Hindlimb muscle (tissue), 1 donor: ENCODE measurements at regions not wholly inside any gene's neighbourhood (a gene's known extent, or its start where the extent isn't known, plus 50 kb on each side); places are given as distances from the start of the nearest gene placed in this dataset.
"Not testable (repeated sequence)": the region's sequence is repeated elsewhere in the genome, so short reads cannot be mapped to it uniquely, and the experiment has no call there.

ENCODE experiments used
- DNase-seq: peaks from one replicate; pipeline ENCODE4 v3.0.0-alpha.2; 2013

GRCh38 chr18:28438381-28438780, 261.5 kb upstream of the CDH2 start:
- no peak for DNase-seq

DNA sequence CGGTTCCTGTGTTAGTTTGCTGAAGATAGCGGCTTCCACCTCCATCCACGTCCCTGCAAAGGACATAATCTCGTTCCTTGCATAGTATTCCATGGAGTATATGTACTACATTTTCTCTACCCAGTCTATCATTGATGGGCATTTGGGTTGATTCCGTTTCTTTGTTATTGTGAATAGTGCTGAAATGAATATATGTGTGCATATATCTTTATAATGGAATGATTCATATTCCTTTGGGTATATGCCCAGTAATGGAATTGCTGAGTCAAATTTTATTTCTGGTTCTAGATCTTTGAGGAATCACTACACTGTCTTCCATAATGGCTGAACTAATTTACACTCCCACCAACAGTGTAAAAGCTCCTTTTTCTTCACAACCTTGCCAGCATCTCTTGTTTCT, 255.4 kb upstream of the CDH2 start:
- DNase-seq = no peak

DNA sequence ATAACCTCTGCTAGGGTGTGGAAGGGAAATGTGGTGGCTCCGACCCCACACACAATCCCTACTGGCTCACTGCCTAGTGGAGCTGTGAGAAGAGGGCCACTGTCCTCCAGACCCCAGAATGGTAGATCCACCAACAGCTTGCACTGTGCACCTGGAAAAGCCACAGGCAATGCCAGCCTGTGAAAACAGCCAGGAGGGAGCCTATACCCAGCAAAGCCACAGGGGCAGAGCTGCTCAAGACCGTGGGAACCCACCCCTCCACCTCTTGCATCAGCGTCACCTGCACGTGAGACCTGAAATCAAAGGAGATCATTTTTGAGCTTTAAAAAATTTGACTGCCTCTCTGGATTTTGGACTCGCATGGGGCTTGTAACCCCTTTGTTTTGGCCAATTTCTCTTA, 249.0 kb upstream of the CDH2 start:
- no peak for DNase-seq

DNA sequence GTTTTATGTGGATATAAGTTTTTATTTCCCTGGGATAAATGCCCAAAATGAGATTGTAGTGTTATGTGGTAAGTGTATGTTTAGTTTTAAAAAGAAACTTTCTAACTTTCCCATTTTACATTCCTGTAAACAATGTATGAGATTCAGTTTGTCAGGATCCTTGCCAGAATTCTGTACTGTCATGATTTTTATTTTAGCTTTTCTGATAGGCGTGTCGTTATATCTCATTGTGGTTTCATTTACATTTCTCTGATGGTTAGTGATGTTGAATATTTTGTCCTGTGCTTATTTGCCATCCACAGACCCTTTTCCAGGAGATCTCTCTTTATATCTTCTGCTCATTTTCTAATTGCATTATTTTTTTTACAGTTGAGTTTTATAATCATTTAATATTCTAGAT, 245.6 kb upstream of the CDH2 start:
- DNase-seq = no peak

- not testable (repeated sequence) for DNase-seq
Observed at GRCh38 chr18:28421950-28422349, 245.0 kb upstream of the CDH2 start.

- DNase-seq = no peak
Observed at GRCh38 chr18:28412521-28412920, 235.6 kb upstream of the CDH2 start.

DNA sequence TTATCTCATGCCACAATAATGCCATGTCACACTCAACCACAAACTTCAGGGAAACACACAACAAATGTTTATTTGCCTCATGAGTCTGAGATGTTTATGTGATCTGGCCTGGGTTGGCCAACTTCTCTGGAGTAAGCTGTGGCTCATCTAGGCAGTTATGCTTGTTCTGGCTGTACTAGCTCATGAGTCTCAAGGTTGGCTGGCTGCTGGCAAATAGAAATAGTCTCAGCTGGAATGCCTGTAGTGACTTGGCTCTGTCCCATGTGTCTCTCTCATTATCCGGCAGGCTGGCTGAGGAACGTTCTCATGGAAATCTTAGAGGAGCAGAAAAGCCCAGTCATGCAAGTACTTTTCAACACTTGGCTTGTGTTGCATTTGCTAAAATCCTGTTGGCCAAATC, 234.9 kb upstream of the CDH2 start:
- no peak for DNase-seq

DNA sequence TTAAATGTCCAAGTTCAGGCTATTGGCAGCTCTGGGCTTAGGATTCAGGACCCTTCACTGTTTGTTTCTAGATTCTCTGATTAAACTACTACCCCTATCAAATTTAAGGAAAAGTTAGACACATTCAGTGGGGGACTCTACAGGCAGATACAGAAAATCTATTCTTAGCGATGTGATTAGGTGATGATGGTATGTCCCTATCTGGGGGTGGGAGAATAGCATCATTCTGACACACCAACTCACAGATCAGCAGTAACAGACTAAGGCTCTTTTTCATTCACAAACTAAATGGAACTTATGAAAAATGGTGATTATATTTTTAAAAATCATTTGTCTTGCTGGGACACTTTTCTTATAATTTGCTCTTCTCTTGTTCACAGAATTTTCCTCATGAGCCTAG, 232.9 kb upstream of the CDH2 start:
- no peak for DNase-seq

DNA sequence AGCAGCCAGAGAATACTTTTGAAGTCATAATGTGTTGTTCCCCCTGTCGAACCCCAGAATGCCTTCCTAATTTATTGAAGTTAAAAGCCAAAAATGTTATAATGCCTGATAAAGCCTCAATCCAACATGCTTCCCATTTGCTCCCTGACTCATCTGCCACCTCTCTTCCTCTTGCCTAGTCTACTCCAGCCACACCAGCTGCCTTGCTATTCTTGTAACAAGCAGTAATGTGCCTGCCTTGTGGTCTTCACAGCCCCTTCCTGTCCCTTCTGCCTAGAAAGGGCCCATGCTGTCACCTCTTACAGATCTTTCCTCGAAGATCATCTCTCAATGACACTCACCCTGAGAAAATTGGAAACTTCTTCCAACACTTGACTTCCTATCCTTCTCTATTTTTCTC, 231.6 kb upstream of the CDH2 start:
- DNase-seq = no peak

- DNase-seq = no peak
Observed at GRCh38 chr18:28407681-28408080, 230.8 kb upstream of the CDH2 start.

GRCh38 chr18:28406533-28406932, 229.6 kb upstream of the CDH2 start:
- DNase-seq = no peak

GRCh38 chr18:28404694-28405093, 227.8 kb upstream of the CDH2 start:
- DNase-seq = no peak

DNA sequence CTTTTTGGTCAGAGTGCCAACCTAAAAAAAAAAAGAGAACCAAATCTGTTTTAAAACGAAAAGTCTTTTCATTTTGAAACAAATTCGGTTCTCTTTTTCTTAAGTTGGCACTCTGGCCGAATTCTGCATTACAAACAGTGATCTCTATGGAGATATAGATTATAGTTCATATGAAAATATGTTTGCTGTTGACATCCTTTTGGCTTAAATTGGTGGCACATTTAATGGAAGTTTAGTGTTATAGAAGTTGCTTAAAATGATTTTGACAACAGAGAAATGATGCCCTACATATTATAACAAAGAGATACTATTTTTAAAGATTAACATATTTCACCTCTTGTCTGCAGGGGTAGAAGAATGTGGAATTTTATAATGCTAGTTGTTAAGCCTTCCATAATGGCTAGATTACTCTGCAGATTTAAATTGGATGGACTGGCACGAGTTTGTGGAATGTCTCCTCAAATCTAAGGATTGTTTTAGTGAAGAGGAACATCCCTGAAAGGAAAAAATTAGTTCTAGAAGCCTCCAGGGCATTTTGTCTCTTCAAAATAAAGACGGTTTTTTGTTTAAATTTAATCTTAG, 222.9 kb upstream of the CDH2 start:
- no peak for DNase-seq

DNA sequence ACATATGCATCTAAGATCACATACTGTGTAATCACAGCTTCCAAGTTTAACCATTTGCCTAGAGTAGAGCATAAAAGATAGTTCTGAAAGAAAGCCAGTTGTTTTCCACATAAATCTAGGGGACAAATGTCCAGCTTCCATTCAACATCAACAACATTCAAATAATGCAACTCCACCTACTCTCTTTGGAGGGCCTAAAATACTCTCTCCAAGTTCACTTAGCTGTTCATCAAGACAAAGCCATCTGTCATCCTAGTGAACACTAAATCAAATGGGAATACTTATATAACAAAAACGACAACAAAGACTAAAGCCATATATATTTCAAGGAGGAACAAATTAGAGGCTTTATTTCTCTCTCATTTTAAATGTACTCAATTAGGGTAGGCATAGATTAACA, 221.5 kb upstream of the CDH2 start:
- DNase-seq = no peak

GRCh38 chr18:28390022-28390421, 213.1 kb upstream of the CDH2 start:
- no peak for DNase-seq

DNA sequence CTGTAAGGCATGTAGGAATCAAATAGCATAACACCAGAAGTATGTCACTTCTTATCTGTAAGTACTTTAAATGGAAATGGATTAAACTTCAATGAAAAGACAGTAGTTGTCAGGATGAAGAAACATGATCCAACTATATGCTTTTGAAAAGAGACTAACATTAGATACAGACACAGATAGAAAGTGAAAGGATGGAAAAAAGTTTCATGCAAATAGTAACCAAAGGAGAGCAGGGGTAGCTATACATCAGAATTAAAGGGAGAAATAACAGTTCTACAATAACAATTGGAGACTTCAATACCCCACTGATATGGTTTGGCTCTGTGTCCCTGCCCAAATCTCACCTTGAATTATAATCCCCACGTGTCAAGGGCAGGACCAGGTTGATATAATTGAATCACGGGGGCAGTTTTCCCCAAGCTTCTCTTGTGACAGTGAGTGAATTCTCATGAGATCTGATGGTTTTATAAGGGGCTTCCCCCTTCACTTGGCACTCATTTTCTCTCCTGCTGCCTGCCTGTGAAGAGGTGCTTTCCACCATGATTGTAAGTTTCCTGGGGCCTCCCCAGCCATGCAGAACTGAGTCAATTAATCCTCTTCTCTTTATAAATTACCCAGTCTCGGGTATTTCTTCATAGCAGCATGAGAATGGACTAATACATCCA, 205.4 kb upstream of the CDH2 start:
- DNase-seq = no peak

GRCh38 chr18:28372186-28372585, 195.3 kb upstream of the CDH2 start:
- no peak for DNase-seq

DNA sequence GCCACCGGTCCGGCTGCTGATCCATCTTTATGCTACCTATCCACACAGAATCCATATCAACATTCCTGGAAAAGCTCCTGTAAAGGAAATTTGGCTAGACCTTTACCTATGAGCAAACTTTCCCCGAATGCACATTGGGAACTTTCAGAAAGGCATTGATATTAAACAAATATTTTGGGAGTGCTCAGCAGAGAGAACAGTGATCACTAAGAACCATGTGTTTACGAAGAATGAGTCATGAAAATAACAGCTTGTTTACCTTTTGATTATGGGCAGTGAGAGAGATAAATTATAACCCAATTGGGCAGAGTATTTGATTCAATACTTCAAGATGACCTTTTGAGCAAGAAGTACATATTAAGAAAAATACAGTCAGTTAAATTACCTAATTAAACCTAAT, 189.7 kb upstream of the CDH2 start:
- DNase-seq = no peak

DNA sequence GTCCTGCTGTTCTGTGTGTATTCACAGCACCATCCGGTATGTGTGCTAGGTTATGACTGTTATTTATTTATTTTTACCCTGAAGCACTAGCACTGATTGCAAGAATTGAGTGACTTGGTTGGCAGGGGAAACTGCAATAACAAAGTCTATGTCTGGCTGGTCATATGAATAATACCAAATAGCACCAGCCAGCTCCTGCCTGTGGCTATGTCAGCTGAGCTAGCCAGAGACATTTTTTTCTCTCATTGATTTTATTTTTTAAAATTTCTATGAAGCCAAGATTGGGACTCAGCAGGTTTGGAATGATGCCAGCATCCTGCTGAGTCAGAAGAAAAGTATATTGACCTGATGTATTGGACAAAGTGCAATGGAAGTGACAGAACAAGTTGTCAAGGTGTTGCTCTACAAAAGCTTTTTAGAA, 188.5 kb upstream of the CDH2 start:
- DNase-seq = no peak

DNA sequence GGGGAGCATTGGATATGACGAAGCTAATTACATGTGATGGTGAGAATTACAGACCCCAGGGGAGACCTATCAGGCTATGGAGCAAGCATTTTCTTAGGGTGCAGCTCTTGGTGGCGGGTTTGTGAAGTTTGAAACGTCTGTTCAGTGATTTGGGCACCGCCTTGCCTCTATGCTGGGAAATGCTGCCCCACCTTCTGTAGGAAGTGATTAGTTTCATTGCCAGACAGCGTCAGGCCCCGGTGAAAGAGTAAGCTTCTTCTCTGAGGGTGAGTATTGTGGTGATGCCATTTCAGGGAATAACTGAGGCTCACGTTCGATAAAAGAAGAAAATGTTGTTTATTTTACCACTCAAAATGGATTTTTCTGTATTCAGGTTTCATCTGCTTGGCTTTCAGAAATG, 186.2 kb upstream of the CDH2 start:
- no peak for DNase-seq

- DNase-seq = no peak
Observed at GRCh38 chr18:28359176-28359575, 182.2 kb upstream of the CDH2 start.

DNA sequence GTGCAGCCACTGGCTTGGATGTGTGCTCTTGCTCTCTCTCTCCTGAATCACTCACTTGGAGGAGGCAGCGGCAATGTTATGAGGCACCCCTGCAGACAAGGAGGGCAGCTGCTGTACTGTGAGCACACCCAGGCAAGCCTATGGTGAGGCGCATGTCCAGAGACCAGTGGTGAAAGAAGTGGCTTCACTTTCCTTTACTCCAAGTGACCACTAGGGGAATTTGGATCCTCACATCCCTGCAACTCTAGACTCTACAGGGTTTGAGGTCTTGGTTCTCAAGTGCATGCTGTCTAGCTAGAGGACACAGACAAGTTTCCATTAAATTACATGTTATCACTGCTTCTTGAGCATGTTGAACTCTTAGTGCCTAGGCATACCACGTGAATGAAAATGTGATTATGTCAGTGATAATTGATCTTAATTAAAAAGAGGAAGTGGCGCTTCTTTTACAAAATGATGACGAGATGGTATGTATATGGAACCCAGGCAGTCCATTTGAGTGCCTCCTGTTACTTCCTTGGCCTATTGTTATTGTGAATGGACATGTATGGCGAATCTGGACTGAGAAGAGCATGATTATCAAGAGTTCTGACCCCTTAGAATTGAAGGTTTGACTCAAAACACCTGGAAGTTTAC, 181.0 kb upstream of the CDH2 start:
- DNase-seq = no peak

GRCh38 chr18:28350821-28351220, 173.9 kb upstream of the CDH2 start:
- no peak for DNase-seq

DNA sequence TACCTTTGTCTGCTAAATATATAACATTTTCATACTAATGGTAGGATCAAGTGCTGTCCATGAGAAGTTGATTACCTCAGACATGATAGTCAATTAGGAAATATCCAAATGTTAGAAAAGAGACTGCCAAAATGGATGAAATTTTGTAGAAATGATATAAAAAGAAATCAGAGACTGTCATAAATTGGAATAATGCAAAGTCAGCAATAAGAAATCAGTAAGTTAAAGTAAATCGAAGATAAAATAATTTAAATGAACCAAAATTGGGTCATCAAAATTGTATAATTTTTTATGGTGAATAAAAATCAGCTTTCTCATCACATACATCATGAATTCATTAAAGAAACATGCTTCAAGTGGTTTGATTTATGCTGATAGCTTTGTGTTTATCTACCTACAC, 165.3 kb upstream of the CDH2 start:
- DNase-seq = no peak

GRCh38 chr18:28338316-28338715, 161.4 kb upstream of the CDH2 start:
- no peak for DNase-seq
